Mesendoderm (in vitro differentiated cells): ENCODE measurements at regions not wholly inside any gene's neighbourhood (a gene's known extent, or its start where the extent isn't known, plus 50 kb on each side); places are given as distances from the start of the nearest gene placed in this dataset.
"Not testable (repeated sequence)": the region's sequence is repeated elsewhere in the genome, so short reads cannot be mapped to it uniquely, and the experiment has no call there.

Source experiments
- DNase-seq: peaks from one replicate; pipeline ENCODE4 v3.0.0; 2013
- H2AK5ac ChIP-seq: 2 replicates; pipeline ENCODE4 v1.6.1; 2013; ENCODE audit warnings: low read length, inconsistent platforms
- H2BK120ac ChIP-seq: 2 replicates; pipeline ENCODE4 v1.6.1; 2013; ENCODE audit warnings: low read depth, mild to moderate bottlenecking, low read length, moderate library complexity, mixed read lengths
- H2BK15ac ChIP-seq: replicated peaks from 2 replicates; pipeline ENCODE4 v1.6.1; 2013; ENCODE audit warnings: low read depth, mild to moderate bottlenecking, moderate library complexity
- H2BK5ac ChIP-seq: 2 replicates; pipeline ENCODE4 v1.6.1; 2013; ENCODE audit warnings: low read length, inconsistent platforms
- H3K18ac ChIP-seq: 2 replicates; pipeline ENCODE4 v1.6.1; 2013; ENCODE audit warnings: mild to moderate bottlenecking, low read length, mixed read lengths
- H3K23ac ChIP-seq: one replicate; pipeline ENCODE4 v1.6.1; 2013; ENCODE audit warnings: low read length
- H3K27ac ChIP-seq: 2 replicates; pipeline ENCODE4 v1.5.1; 2013; ENCODE audit warnings: low read depth, mild to moderate bottlenecking, inconsistent platforms, low read length, moderate library complexity
- H3K27me3 ChIP-seq: 2 replicates; pipeline ENCODE4 v1.6.1; 2013; ENCODE audit warnings: low read length, control low read depth, mild to moderate bottlenecking, inconsistent platforms; ENCODE audit not compliant: insufficient read depth, poor library complexity
- H3K36me3 ChIP-seq: 2 replicates; pipeline ENCODE4 v1.6.1; 2013; ENCODE audit warnings: low read length, inconsistent platforms; ENCODE audit not compliant: control insufficient read depth, insufficient read depth
- H3K4ac ChIP-seq: one replicate; pipeline ENCODE4 v1.6.1; 2013; ENCODE audit warnings: low read depth, mild to moderate bottlenecking, low read length, moderate library complexity
- H3K4me1 ChIP-seq: 2 replicates; pipeline ENCODE4 v1.6.1; 2013; ENCODE audit warnings: low read depth, low read length, inconsistent platforms; ENCODE audit not compliant: control insufficient read depth
- H3K4me2 ChIP-seq: 2 replicates; pipeline ENCODE4 v1.6.1; 2013; ENCODE audit warnings: low read length
- H3K4me3 ChIP-seq: 2 replicates; pipeline ENCODE4 v1.5.1; 2013; ENCODE audit warnings: mild to moderate bottlenecking, low read length
- H3K56ac ChIP-seq: one replicate; pipeline ENCODE4 v1.6.1; 2013; ENCODE audit warnings: low read length
- H3K79me1 ChIP-seq: 2 replicates; pipeline ENCODE4 v1.6.1; 2013; ENCODE audit warnings: low read length, inconsistent platforms
- H3K79me2 ChIP-seq: 2 replicates; pipeline ENCODE4 v1.6.1; 2013; ENCODE audit warnings: mild to moderate bottlenecking, low read length; ENCODE audit not compliant: control insufficient read depth, insufficient read depth
- H3K9ac ChIP-seq: 2 replicates; pipeline ENCODE4 v1.6.1; 2013; ENCODE audit warnings: low read length, inconsistent platforms
- H4K5ac ChIP-seq: one replicate; pipeline ENCODE4 v1.6.1; 2013; ENCODE audit warnings: low read length
- H4K8ac ChIP-seq: one replicate; pipeline ENCODE4 v1.6.1; 2013; ENCODE audit warnings: low read depth, mild to moderate bottlenecking, control low read depth, low read length, moderate library complexity
- WGBS: extraction: QIAGEN DNeasy Blood & Tissue Kit; methylation state at CpG from one replicate; pipeline ENCODE4 v1.1.7; 2013; ENCODE audit warnings: low lambda C conversion rate, missing lambda C conversion rate; ENCODE audit not compliant: insufficient coverage; ENCODE audit errors: extremely low coverage; 5-methylcytosine and 5-hydroxymethylcytosine counted together

GRCh38 chr15:21272176-21272982 is 167.9 kb downstream of the POTEB3 start:
- H3K27me3 ChIP-seq, H3K9ac ChIP-seq, H3K4me3 ChIP-seq, H3K18ac ChIP-seq, H3K79me1 ChIP-seq, H3K56ac ChIP-seq, DNase-seq, H3K23ac ChIP-seq, H2BK120ac ChIP-seq, H3K4me1 ChIP-seq, H3K4me2 ChIP-seq, H2BK15ac ChIP-seq, H3K36me3 ChIP-seq, H3K27ac ChIP-seq, H3K4ac ChIP-seq, H3K79me2 ChIP-seq, H2BK5ac ChIP-seq, H4K8ac ChIP-seq, H4K5ac ChIP-seq, H2AK5ac ChIP-seq: not testable (repeated sequence)
- WGBS = no CpG with 5 or more reads among the region's 3 CpGs

- Histone ChIP-seq H3K27me3 (no peaks in the 10 kb centered on the region), H3K79me1 (no peaks in the 10 kb centered on the region), H3K18ac (no peak overlapping the region), H2BK5ac (no peak overlapping the region), H3K4me2 (no peak overlapping the region), H4K8ac (no peak overlapping the region), H2BK15ac (no peak overlapping the region), H2AK5ac (no peak overlapping the region), H3K56ac (no peak overlapping the region), H4K5ac (no peak overlapping the region), H3K9ac (no peak overlapping the region), H3K23ac (no peak overlapping the region), H3K27ac (no peak overlapping the region), H3K36me3 (no peaks in the 10 kb centered on the region), H3K79me2 (no peaks in the 10 kb centered on the region), H3K4me3 (no peak overlapping the region), H3K4ac (no peak overlapping the region), H2BK120ac (no peak overlapping the region), H3K4me1 (no peaks in the 10 kb centered on the region)
- no peak for DNase-seq
- WGBS = no CpG with 5 or more reads among the region's 2 CpGs
Observed at GRCh38 chr15:21271566-21271965, 168.7 kb downstream of the POTEB3 start.

- Histone ChIP-seq H2AK5ac (no peak overlapping the region), H3K79me1 (no peaks in the 10 kb centered on the region), H3K56ac (no peak overlapping the region), H3K4me1 (no peaks in the 10 kb centered on the region), H3K27me3 (no peaks in the 10 kb centered on the region), H3K9ac (no peak overlapping the region), H3K4ac (no peak overlapping the region), H4K5ac (no peak overlapping the region), H3K23ac (no peak overlapping the region), H3K4me3 (no peak overlapping the region), H2BK15ac (no peak overlapping the region), H3K79me2 (no peaks in the 10 kb centered on the region), H3K4me2 (no peak overlapping the region), H4K8ac (no peak overlapping the region), H2BK5ac (no peak overlapping the region), H3K18ac (no peak overlapping the region), H2BK120ac (no peak overlapping the region), H3K27ac (no peak overlapping the region), H3K36me3 (no peaks in the 10 kb centered on the region)
- no CpG with 5 or more reads among the region's 3 CpGs for WGBS
- peak; percentile 19 for DNase-seq
Observed at GRCh38 chr15:21270474-21270873, 169.8 kb downstream of the POTEB3 start.

GRCh38 chr15:21269673-21270072 is 170.6 kb downstream of the POTEB3 start:
- H4K8ac ChIP-seq, H3K56ac ChIP-seq, H3K79me1 ChIP-seq, H3K36me3 ChIP-seq, H3K4me1 ChIP-seq, H3K27ac ChIP-seq, H2AK5ac ChIP-seq, H3K4ac ChIP-seq, DNase-seq, H3K4me3 ChIP-seq, H3K27me3 ChIP-seq, H2BK120ac ChIP-seq, H3K79me2 ChIP-seq, H2BK15ac ChIP-seq, H4K5ac ChIP-seq, H3K9ac ChIP-seq, H3K23ac ChIP-seq, H3K4me2 ChIP-seq, H2BK5ac ChIP-seq, H3K18ac ChIP-seq: not testable (repeated sequence)
- WGBS = no CpG with 5 or more reads among the region's 4 CpGs

- Histone ChIP-seq H3K79me1 (no peaks in the 10 kb centered on the region), H2AK5ac (no peak overlapping the region), H3K4me1 (no peaks in the 10 kb centered on the region), H4K5ac (no peak overlapping the region), H3K18ac (no peak overlapping the region), H3K27me3 (no peaks in the 10 kb centered on the region), H3K9ac (no peak overlapping the region), H3K23ac (no peak overlapping the region), H3K4me2 (no peak overlapping the region), H2BK15ac (no peak overlapping the region), H2BK120ac (no peak overlapping the region), H3K27ac (no peak overlapping the region), H3K4me3 (no peak overlapping the region), H2BK5ac (no peak overlapping the region), H4K8ac (no peak overlapping the region), H3K56ac (no peak overlapping the region), H3K36me3 (no peaks in the 10 kb centered on the region), H3K79me2 (no peaks in the 10 kb centered on the region), H3K4ac (no peak overlapping the region)
- DNase-seq = no peak
- no CpG with 5 or more reads among the region's 8 CpGs for WGBS
Observed at GRCh38 chr15:21269121-21269520, 171.2 kb downstream of the POTEB3 start.

GRCh38 chr15:21268436-21268940 is 171.8 kb downstream of the POTEB3 start:
- H3K4me2 ChIP-seq = no peak overlapping the region
- H2BK5ac ChIP-seq = no peak overlapping the region
- no peak overlapping the region for H3K56ac ChIP-seq
- DNase-seq = no peak
- no peak overlapping the region for H2AK5ac ChIP-seq
- H2BK120ac ChIP-seq = no peak overlapping the region
- H3K4me1 ChIP-seq = no peaks in the 10 kb centered on the region
- H3K79me2 ChIP-seq = no peaks in the 10 kb centered on the region
- H3K36me3 ChIP-seq = no peaks in the 10 kb centered on the region
- no peak overlapping the region for H3K23ac ChIP-seq
- H2BK15ac ChIP-seq = no peak overlapping the region
- H3K27ac ChIP-seq = no peak overlapping the region
- H3K27me3 ChIP-seq = no peaks in the 10 kb centered on the region
- no peak overlapping the region for H4K5ac ChIP-seq
- no peaks in the 10 kb centered on the region for H3K79me1 ChIP-seq
- H4K8ac ChIP-seq = no peak overlapping the region
- no peak overlapping the region for H3K9ac ChIP-seq
- no CpG with 5 or more reads among the region's 1 CpG for WGBS
- no peak overlapping the region for H3K18ac ChIP-seq
- H3K4ac ChIP-seq = no peak overlapping the region
- no peak overlapping the region for H3K4me3 ChIP-seq
